GM18858 (cell line): ENCODE measurements at regions not wholly inside any gene's neighbourhood (a gene's known extent, or its start where the extent isn't known, plus 50 kb on each side); places are given as distances from the start of the nearest gene placed in this dataset.
"Not testable (repeated sequence)": the region's sequence is repeated elsewhere in the genome, so short reads cannot be mapped to it uniquely, and the experiment has no call there.

Experiments
- ATAC-seq: cut with Tn5 transposase; IDR thresholded peaks from one replicate; pipeline ENCODE4 v1.9.1; 2021; ENCODE audit not compliant: unreplicated experiment

DNA sequence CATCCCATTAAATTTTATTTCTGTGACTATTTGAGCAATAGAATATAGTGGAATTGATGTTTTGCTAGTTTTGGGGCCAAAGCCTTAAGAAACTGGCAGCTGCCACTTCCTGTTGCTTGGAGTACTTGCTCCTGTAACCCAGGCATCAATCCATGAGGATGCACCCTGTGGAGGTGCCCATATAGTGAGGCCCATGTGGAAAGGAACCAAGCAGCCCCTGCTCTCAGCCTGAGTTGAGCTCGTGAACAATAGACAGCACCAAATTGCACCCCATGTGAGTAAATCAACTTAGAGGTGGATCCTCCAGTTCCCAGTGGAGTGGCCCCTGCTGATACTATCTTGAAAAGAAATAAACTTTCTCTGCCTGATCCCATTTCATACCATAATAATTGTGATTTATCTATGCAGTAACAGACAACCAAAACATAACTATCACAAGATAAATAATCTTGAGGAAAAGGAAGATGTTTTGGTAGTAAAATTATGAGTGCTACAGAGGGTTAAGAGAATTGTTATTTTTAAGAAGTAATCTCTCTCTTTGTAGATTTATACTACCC lies 481.9 kb downstream of the TBC1D32 start:
- no peak for ATAC-seq

DNA sequence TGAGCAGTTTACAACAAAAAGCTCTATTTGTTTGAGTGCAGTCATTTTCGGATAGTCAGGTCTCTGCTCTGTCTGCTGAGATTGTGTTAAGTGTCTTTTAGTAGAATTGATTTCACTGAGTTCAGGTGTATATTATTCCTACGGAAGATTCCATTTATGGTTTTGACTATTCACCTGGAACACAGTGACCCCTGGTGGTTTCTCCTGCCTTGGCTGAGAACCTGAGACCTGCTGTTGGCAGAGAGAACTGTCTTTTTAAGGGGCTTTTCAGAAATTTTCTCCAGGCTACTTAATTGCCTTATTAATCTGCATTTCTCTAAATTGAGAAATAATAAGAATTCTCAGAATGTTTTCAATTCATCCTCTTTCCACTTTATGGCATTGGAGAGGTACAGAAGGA lies 508.0 kb downstream of the TBC1D32 start:
- ATAC-seq, result no peak

- no peak for ATAC-seq
Measured at GRCh38 chr6:120816794-120817193, 517.5 kb downstream of the TBC1D32 start.

GRCh38 chr6:120805276-120805675 lies 529.0 kb downstream of the TBC1D32 start:
- no peak for ATAC-seq

DNA sequence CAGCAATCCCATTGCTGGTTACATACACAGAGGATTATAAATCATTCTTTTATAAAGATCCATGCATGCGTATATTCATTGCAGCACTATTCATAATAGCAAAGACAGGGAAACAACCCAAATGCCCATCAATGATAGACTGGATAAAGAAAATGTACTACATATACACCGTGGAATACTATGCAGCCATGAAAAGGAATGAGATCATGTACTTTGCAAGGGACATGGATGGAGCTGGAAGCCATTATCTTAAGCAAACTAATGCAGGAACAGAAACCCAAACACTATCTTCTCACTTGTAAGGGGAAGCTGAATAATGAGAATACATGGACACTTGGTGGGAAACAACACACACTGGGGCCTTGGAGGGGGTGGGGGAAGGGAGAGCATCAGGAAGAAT lies 529.7 kb downstream of the TBC1D32 start:
- no peak for ATAC-seq

GRCh38 chr6:120786682-120787081 lies 547.6 kb downstream of the TBC1D32 start:
- no peak for ATAC-seq

DNA sequence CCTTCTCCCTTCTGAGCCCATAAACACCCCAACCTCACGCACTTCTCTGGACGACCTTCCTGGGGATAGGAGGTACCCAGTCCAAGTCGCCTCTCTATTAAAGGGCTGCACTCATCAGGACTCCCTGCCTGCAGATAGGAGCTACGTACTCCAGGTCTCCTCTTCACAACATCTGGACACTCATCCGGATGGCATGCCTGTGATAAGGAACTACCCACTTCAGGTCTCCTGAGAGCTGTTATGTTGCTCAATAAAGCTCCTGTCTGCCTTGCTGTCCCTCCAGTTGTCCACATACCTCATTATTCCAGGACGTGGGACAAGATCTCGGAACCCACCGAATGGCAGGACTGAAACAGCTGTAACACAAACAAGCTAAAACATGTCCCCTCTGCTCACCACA lies 548.0 kb downstream of the TBC1D32 start:
- ATAC-seq, result no peak

GRCh38 chr6:120785459-120786086 lies 548.7 kb downstream of the TBC1D32 start:
- ATAC-seq, result no peak

GRCh38 chr6:120779441-120779840 lies 554.8 kb downstream of the TBC1D32 start:
- ATAC-seq, result no peak

GRCh38 chr6:120775698-120776097 lies 558.6 kb downstream of the TBC1D32 start:
- no peak for ATAC-seq

DNA sequence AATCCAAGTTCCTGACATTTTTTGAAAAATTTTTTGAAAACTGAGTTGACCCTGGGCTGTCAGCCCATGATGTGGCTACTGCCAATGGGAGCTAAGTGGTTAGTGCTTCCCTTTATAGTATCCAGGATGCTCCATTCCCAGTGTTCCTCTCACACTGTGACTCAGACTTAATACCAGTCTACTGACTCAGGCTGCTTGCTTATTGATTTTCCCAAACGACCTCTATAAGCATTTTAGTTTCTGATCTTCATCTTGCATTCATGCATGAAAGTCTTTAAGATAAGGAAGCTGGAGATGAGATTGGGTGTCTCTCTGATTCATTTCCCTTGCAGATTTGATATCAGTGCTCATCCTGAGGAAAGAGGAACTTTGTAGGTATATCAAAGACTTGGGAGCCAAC lies 560.0 kb downstream of the TBC1D32 start:
- ATAC-seq, result no peak

DNA sequence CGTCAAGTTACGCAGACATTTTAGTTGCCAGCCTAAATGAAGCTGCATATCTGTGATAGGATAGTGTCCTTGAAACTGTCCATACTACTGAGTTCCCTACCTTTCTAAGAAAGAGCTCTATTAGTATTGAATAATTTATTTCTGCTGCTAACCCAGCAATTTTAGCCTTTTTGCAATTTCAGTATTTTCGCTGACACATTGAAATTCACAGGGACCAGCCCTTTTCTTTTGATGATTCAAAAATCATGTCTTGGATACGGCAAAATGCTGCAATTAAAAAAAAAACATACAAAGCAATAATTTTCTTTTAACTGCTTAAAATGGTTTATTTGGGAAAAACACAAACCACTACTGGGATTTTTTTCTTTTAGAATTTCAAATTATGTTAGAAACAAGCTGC lies 563.3 kb downstream of the TBC1D32 start:
- no peak for ATAC-seq

GRCh38 chr6:120764312-120764711 lies 570.0 kb downstream of the TBC1D32 start:
- ATAC-seq, result no peak

DNA sequence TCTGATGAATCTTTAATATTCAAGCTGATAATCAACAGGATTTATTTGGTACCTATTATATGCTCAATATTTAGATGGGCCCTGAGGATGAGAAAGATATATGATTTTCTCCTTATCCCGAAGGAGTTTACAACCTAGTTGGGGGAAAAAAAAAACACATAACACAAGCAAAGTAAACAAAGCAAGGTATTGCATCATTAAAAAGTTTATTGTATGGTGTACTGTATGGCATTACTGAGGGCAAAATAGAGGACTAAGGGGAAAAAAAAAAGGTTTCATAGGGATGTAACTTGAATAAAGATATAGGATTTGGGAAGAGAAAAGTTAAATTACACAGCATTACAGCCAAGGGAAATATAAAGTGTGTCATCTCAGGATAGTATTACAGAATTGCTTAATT lies 574.7 kb downstream of the TBC1D32 start:
- ATAC-seq, result no peak

DNA sequence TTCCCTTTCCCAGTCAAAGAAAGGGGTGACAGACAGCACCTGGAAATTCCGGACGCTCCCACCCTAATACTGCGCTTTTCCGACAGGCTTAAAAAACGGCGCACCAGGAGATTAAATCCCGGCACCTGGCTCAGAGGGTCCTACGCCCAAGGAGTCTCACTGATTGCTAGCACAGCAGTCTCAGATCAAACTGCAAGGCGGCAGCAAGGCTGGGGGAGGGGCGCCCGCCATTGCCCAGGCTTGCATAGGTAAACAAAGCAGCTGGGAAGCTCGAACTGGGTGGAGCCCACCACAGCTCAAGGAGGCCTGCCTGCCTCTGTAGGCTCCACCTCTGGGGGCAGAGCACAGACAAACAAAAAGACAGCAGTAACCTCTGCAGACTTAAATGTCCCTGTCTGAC lies 585.7 kb downstream of the TBC1D32 start:
- not testable (repeated sequence) for ATAC-seq

- ATAC-seq, result no peak
Measured at GRCh38 chr6:120736740-120737139, 597.5 kb downstream of the TBC1D32 start.

DNA sequence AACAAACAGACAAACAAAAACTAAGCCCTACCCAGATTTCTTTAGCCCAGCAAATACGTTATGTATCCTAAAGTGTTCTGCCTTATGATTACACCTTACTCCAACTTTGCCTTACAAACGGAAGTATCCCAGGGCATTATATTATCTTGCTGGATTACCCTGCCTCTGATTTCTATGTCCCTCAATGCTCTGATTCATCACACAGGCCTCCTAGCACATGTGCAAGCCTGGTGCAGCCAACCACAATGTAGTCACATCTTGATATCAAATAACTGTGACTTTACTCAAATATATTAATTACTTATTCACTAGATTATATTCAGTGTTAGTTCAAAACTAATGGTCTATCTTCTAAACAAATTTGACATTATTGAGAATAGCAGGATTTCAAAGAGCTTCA lies 598.6 kb downstream of the TBC1D32 start:
- no peak for ATAC-seq

- ATAC-seq, result no peak
Measured at GRCh38 chr6:120711255-120711654, 623.0 kb downstream of the TBC1D32 start.

GRCh38 chr6:120700001-120700400 lies 634.3 kb downstream of the TBC1D32 start:
- ATAC-seq, result no peak

- no peak for ATAC-seq
Measured at GRCh38 chr6:120686492-120686891, 647.8 kb downstream of the TBC1D32 start.

DNA sequence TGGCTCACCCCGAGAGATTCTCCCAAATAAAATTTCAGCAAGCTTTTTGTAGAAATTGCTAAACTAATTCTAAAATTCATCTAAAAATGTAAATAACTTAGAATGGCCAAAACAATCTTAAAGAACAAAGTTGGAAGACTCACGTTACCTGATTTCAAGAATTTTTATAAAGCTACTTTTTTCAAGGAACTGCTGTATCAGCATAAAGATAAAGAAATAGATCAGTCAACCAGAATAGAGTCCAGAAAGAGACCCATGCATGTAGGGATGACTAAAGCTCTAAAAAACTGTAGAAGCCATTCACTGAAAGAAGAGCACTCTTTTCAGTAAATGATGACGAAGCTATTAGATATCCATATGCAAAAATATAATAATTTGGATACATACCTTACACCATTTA lies 652.1 kb downstream of the TBC1D32 start:
- ATAC-seq, result no peak

DNA sequence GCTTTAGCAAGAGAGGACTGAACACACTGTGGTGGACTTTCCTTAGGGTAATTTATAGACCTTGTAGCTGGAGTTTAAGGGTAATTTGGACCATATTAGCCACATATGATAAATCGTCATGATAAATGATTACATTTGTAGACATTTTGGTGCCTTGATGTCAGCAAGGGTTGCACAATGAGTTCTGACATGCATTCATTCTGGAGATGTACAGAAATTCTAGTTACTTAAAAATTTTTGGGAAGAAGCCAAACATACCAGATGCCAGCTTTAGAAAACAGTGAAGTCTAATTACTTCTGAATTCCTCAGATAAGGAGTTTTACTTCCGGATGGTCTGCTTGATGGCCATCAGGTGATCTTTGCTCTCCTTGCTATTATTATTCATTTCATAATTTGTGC lies 653.1 kb downstream of the TBC1D32 start:
- ATAC-seq, result no peak

- no peak for ATAC-seq
Measured at GRCh38 chr6:120675886-120676285, 658.4 kb downstream of the TBC1D32 start.
